Neural cell (in vitro differentiated cells): ENCODE measurements at regions not wholly inside any gene's neighbourhood (a gene's known extent, or its start where the extent isn't known, plus 50 kb on each side); places are given as distances from the start of the nearest gene placed in this dataset.
"Not testable (repeated sequence)": the region's sequence is repeated elsewhere in the genome, so short reads cannot be mapped to it uniquely, and the experiment has no call there.

Experiments used
- H2AFZ ChIP-seq: fragments of 200-600, 300-800 bp; sonication (generic), shearing (Covaris generic); 2 replicates; pipeline ENCODE4 v1.6.0; 2014; ENCODE audit warnings: low read depth, mild to moderate bottlenecking, antibody characterized with exemption, low read length, moderate library complexity
- H3F3A ChIP-seq: fragments of 200-600 bp; shearing (Covaris generic); 2 replicates; pipeline ENCODE4 v1.6.1; 2016; ENCODE audit warnings: mild to moderate bottlenecking, moderate library complexity, mixed read lengths, antibody characterized with exemption, low read length; ENCODE audit not compliant: insufficient read depth, poor library complexity, severe bottlenecking
- H3K27ac ChIP-seq: fragments of 200-600, 300-800 bp; sonication (generic), shearing (Covaris generic); 2 replicates; pipeline ENCODE4 v1.5.1; 2014; ENCODE audit warnings: mild to moderate bottlenecking, low read length, moderate library complexity
- H3K27me3 ChIP-seq: fragments of 300-800, 200-600 bp; sonication (generic), shearing (Covaris generic); 2 replicates; pipeline ENCODE4 v1.6.0; 2014; ENCODE audit warnings: mild to moderate bottlenecking, low read depth, low read length, moderate library complexity; ENCODE audit not compliant: insufficient read depth
- H3K36me3 ChIP-seq: fragments of 300-800, 200-600 bp; sonication (generic), shearing (Covaris generic); 2 replicates; pipeline ENCODE4 v1.5.1; 2014; ENCODE audit warnings: mild to moderate bottlenecking, antibody characterized with exemption, low read length, moderate library complexity; ENCODE audit not compliant: insufficient read depth
- H3K4me2 ChIP-seq: fragments of 300-800, 200-600 bp; sonication (generic), shearing (Covaris generic); 2 replicates; pipeline ENCODE4 v1.6.0; 2014; ENCODE audit warnings: mild to moderate bottlenecking, low read length
- H3K4me3 ChIP-seq: fragments of 300-800, 200-600 bp; sonication (generic), shearing (Covaris generic); 2 replicates; pipeline ENCODE4 v1.5.1; 2014; ENCODE audit warnings: mild to moderate bottlenecking, low read length, moderate library complexity
- H3K79me2 ChIP-seq: fragments of 200-600 bp; shearing (Covaris generic); replicated peaks from 2 replicates; pipeline ENCODE4 v1.6.0; 2014; ENCODE audit warnings: mild to moderate bottlenecking, low read length, moderate library complexity; ENCODE audit not compliant: insufficient read depth
- H3K9ac ChIP-seq: fragments of 300-800, 200-600 bp; sonication (generic), shearing (Covaris generic); 2 replicates; pipeline ENCODE4 v1.6.1; 2016; ENCODE audit warnings: mild to moderate bottlenecking, low read length, mixed read lengths
- H3K9me2 ChIP-seq: fragments of 200-600 bp; shearing (Covaris generic); 2 replicates; pipeline ENCODE4 v1.6.1; 2016; ENCODE audit warnings: mild to moderate bottlenecking, low read length, mixed read lengths; ENCODE audit not compliant: insufficient read depth
- H3K9me3 ChIP-seq: fragments of 200-600, 300-800 bp; sonication (generic), shearing (Covaris generic); 2 replicates; pipeline ENCODE4 v1.6.1; 2016; ENCODE audit warnings: mild to moderate bottlenecking, mixed run types, low read length, moderate library complexity, mixed read lengths
- H4K20me1 ChIP-seq: fragments of 200-600 bp; shearing (Covaris generic); 2 replicates; pipeline ENCODE4 v1.6.1; 2016; ENCODE audit warnings: mild to moderate bottlenecking, mixed run types; ENCODE audit not compliant: insufficient read depth
- CTCF ChIP-seq: fragments of 450-650 bp; IDR thresholded peaks from 2 replicates; pipeline ENCODE4 v1.5.1; 2014; ENCODE audit warnings: antibody characterized with exemption, mild to moderate bottlenecking, moderate library complexity; ENCODE audit not compliant: poor library complexity, severe bottlenecking
- EP300 ChIP-seq: fragments of 450-650 bp; conservative IDR thresholded peaks from 2 replicates; pipeline ENCODE4 v1.6.1; 2014; ENCODE audit warnings: antibody characterized with exemption, mild to moderate bottlenecking, moderate library complexity; ENCODE audit not compliant: poor library complexity, severe bottlenecking
- EZH2 ChIP-seq: fragments of 200-600, 300-800 bp; shearing (Covaris generic), sonication (generic); IDR thresholded peaks from 2 replicates; pipeline ENCODE4 v1.6.1; 2014; ENCODE audit warnings: antibody characterized with exemption, low read length, borderline replicate concordance, mild to moderate bottlenecking; ENCODE audit not compliant: insufficient read depth, poor library complexity, severe bottlenecking
- MXI1 ChIP-seq: fragments of 450-650 bp; conservative IDR thresholded peaks from 2 replicates; pipeline ENCODE4 v1.6.1; 2014; ENCODE audit warnings: antibody characterized with exemption, mild to moderate bottlenecking; ENCODE audit not compliant: poor library complexity, severe bottlenecking
- POLR2AphosphoS5 ChIP-seq: IDR thresholded peaks from 2 replicates; pipeline ENCODE4 v1.6.1; 2012
- RAD21 ChIP-seq: fragments of 450-650 bp; conservative IDR thresholded peaks from 2 replicates; pipeline ENCODE4 v1.6.1; 2014; ENCODE audit warnings: antibody characterized with exemption, mild to moderate bottlenecking, moderate library complexity
- REST ChIP-seq: IDR thresholded peaks from 2 replicates; pipeline ENCODE4 v1.6.1; 2012; ENCODE audit warnings: borderline replicate concordance
- SMC3 ChIP-seq: fragments of 450-650 bp; conservative IDR thresholded peaks from 2 replicates; pipeline ENCODE4 v1.6.1; 2014; ENCODE audit warnings: antibody characterized with exemption, mild to moderate bottlenecking, moderate library complexity; ENCODE audit not compliant: poor library complexity
- TAF1 ChIP-seq: IDR thresholded peaks from 2 replicates; pipeline ENCODE4 v1.6.1; 2012; ENCODE audit warnings: low read depth

DNA sequence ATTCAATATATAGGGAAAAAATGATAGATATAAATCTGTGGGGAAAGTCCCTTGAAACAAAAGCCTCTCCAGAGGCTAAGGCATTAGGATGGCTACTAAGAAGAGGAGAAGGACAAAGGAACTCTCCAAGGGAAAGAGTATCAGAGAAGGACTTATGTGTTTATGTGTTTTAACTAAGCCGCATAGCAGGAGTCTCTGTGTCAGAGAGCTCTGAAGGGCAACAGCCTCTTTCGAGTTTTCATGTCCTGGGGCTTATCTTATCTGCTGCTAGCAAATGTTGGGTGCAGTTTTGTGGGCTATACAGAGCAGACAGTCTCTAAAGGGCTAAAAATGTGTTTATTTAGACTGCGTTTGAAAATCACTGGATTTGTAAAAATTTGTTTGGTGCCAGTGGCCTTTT lies 1145.6 kb upstream of the DIAPH2 start:
- H3K9ac ChIP-seq, result no peak overlapping the region
- H3K27ac ChIP-seq, result no peak overlapping the region
- no peak overlapping the region for H3K4me2 ChIP-seq
- H3K9me3 ChIP-seq, result no peaks in the 10 kb centered on the region
- no peaks in the 10 kb centered on the region for H3F3A ChIP-seq
- no peaks in the 10 kb centered on the region for H4K20me1 ChIP-seq
- H2AFZ ChIP-seq, result no peak overlapping the region
- H3K4me3 ChIP-seq, result no peak overlapping the region
- no peak for TF ChIP-seq RAD21
- TF ChIP-seq CTCF, result no peak
- TF ChIP-seq REST, result no peak
- TF ChIP-seq EP300, result no peak
- TF ChIP-seq POLR2AphosphoS5, result no peak
- TF ChIP-seq MXI1, result no peak
- no peak for TF ChIP-seq TAF1
- TF ChIP-seq SMC3, result no peak
- TF ChIP-seq EZH2, result no peak
- no peaks in the 10 kb centered on the region for H3K79me2 ChIP-seq
- no peaks in the 10 kb centered on the region for H3K9me2 ChIP-seq
- no peaks in the 10 kb centered on the region for H3K27me3 ChIP-seq
- H3K36me3 ChIP-seq, result no peaks in the 10 kb centered on the region

DNA sequence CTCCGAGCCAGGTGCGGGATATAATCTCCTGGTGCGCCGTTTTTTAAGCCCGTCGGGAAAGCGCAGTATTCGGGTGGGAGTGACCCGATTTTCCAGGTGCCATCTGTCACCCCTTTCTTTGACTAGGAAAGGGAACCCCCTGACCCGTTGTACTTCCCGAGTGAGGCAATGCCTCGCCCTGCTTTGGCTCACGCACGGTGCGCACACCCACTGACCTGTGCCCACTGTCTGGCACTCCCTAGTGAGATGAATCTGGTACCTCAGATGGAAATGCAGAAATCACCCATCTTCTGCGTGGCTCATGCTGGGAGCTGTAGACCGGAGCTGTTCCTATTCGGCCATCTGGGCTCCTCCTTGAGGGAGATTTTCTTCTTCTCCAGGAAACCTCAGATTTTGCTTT lies 1135.1 kb upstream of the DIAPH2 start:
- H3K9ac ChIP-seq, H3K4me3 ChIP-seq, H3F3A ChIP-seq, H3K27ac ChIP-seq, H3K4me2 ChIP-seq, H4K20me1 ChIP-seq, H3K27me3 ChIP-seq, H3K79me2 ChIP-seq, H3K9me3 ChIP-seq, H3K9me2 ChIP-seq, H3K36me3 ChIP-seq, H2AFZ ChIP-seq: not testable (repeated sequence)

DNA sequence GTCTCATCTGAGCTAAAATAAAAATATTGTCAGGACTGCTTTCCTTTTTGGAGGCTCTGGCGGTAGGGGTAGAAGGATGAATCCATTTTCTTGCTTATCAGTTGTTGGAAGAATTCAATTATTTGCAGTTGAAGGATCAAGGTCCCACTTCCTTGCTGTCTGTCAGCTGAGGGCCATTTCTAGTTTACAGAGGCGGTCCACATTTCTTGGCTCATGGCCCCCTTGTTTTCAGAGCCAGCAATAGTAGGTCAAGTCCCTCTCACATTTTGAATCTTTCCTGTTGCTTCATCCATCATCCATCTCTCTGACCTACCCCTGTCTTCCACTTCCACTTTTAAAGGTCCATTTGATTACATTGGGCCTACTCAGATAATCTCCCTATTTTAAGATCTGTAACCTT lies 1099.3 kb upstream of the DIAPH2 start:
- H3K9me3 ChIP-seq, result no peaks in the 10 kb centered on the region
- H3K9ac ChIP-seq, result no peak overlapping the region
- no peaks in the 10 kb centered on the region for H3K9me2 ChIP-seq
- no peaks in the 10 kb centered on the region for H3F3A ChIP-seq
- no peak overlapping the region for H3K27ac ChIP-seq
- TF ChIP-seq EZH2 (no peak), REST (no peak), POLR2AphosphoS5 (no peak), MXI1 (no peak), RAD21 (no peak), TAF1 (no peak)
- H2AFZ ChIP-seq, result no peak overlapping the region
- no peaks in the 10 kb centered on the region for H3K27me3 ChIP-seq
- no peak overlapping the region for H3K4me3 ChIP-seq
- H3K4me2 ChIP-seq, result no peak overlapping the region
- no peaks in the 10 kb centered on the region for H3K79me2 ChIP-seq
- no peaks in the 10 kb centered on the region for H3K36me3 ChIP-seq
- no peaks in the 10 kb centered on the region for H4K20me1 ChIP-seq
